GM12872 (cell line): ENCODE measurements at regions not wholly inside any gene's neighbourhood (a gene's known extent, or its start where the extent isn't known, plus 50 kb on each side); places are given as distances from the start of the nearest gene placed in this dataset.

Source experiments
- CTCF ChIP-seq: IDR thresholded peaks from 3 replicates; pipeline ENCODE4 v1.5.1; 2011; ENCODE audit warnings: low read depth, mild to moderate bottlenecking, low read length, moderate library complexity; ENCODE audit not compliant: insufficient read depth

- no peak for TF ChIP-seq CTCF
Observed at GRCh38 chr7:3140834-3141233, 97.2 kb upstream of the CARD11 start.

- TF ChIP-seq CTCF, result no peak
Observed at GRCh38 chr7:3141326-3141725, 97.7 kb upstream of the CARD11 start.

GRCh38 chr7:3143869-3144775 lies 100.5 kb upstream of the CARD11 start:
- TF ChIP-seq CTCF, result no peak

GRCh38 chr7:3146571-3147226 lies 103.0 kb upstream of the CARD11 start:
- no peak for TF ChIP-seq CTCF

GRCh38 chr7:3149231-3149995 lies 105.7 kb upstream of the CARD11 start:
- no peak for TF ChIP-seq CTCF

- no peak for TF ChIP-seq CTCF
Observed at GRCh38 chr7:3150027-3150426, 106.4 kb upstream of the CARD11 start.

- no peak for TF ChIP-seq CTCF
Observed at GRCh38 chr7:3151784-3152183, 108.1 kb upstream of the CARD11 start.
